GM12872 (cell line): ENCODE measurements at regions not wholly inside any gene's neighbourhood (a gene's known extent, or its start where the extent isn't known, plus 50 kb on each side); places are given as distances from the start of the nearest gene placed in this dataset.

Experiments used
- CTCF ChIP-seq: IDR thresholded peaks from 3 replicates; pipeline ENCODE4 v1.5.1; 2011; ENCODE audit warnings: low read depth, mild to moderate bottlenecking, low read length, moderate library complexity; ENCODE audit not compliant: insufficient read depth

- no peak for TF ChIP-seq CTCF
These were observed 537.3 kb upstream of the RPS6KA3 start for GRCh38 chrX:20803971-20804370.

GRCh38 chrX:20802036-20802435 lies 535.3 kb upstream of the RPS6KA3 start:
- no peak for TF ChIP-seq CTCF

- TF ChIP-seq CTCF: no peak
These were observed 529.7 kb upstream of the RPS6KA3 start for GRCh38 chrX:20796450-20796849.

- no peak for TF ChIP-seq CTCF
These were observed 522.4 kb upstream of the RPS6KA3 start for GRCh38 chrX:20789103-20789502.

GRCh38 chrX:20767346-20767745 lies 500.6 kb upstream of the RPS6KA3 start:
- TF ChIP-seq CTCF: no peak

- TF ChIP-seq CTCF: no peak
These were observed 489.9 kb upstream of the RPS6KA3 start for GRCh38 chrX:20756585-20756984.

- TF ChIP-seq CTCF: no peak
These were observed 486.4 kb upstream of the RPS6KA3 start for GRCh38 chrX:20753076-20753475.

- TF ChIP-seq CTCF: no peak
These were observed 480.0 kb upstream of the RPS6KA3 start for GRCh38 chrX:20746690-20747089.
